ENCODE measurements at regions not wholly inside any gene's neighbourhood (a gene's known extent, or its start where the extent isn't known, plus 50 kb on each side); places are given as distances from the start of the nearest gene placed in this dataset.

GRCh38 chr3:152054315-152054714 lies 180.9 kb downstream of the SUCNR1 start:
- H3K36me3 Mint-ChIP-seq, result no peaks in the 10 kb centered on the region
- peaks cover 7% of the 10 kb centered on the region; the same call in 1 of the 2 replicates for H3K4me1 Mint-ChIP-seq
- POLR2A ChIA-PET, result no interaction called here
- CTCF ChIA-PET, result no interaction called here
- H3K27me3 Mint-ChIP-seq (ENCODE audit: low read depth), result no peaks in the 10 kb centered on the region
- H3K27ac Mint-ChIP-seq, result no peak overlapping the region
- H3K4me3 Mint-ChIP-seq, result no peak overlapping the region
- DNase-seq (ENCODE audit: low spot score), result no peak
- no peak for ATAC-seq
- TF ChIP-seq AR (CRISPR knock-in tag; IDR thresholded peaks at IDR 0.05), result no peak
- TF ChIP-seq NFYB (CRISPR knock-in tag; conservative IDR thresholded peaks at IDR 0.05; ENCODE audit: low read depth), result no peak
- TF ChIP-seq IRF2 (CRISPR knock-in tag; IDR thresholded peaks at IDR 0.05; ENCODE audit: borderline replicate concordance, low read depth), result no peak
- TF ChIP-seq FOXP4 (CRISPR knock-in tag; IDR thresholded peaks at IDR 0.05), result no peak
- no peak for TF ChIP-seq ZNF317 (CRISPR knock-in tag; IDR thresholded peaks at IDR 0.05; ENCODE audit: borderline replicate concordance, low read depth)
- TF ChIP-seq NR3C1 (CRISPR knock-in tag; conservative IDR thresholded peaks at IDR 0.05; ENCODE audit: low read depth), result no peak
- TF ChIP-seq ESRRA (CRISPR knock-in tag; IDR thresholded peaks at IDR 0.05; ENCODE audit: borderline replicate concordance), result no peak
- TF ChIP-seq SP1 (CRISPR knock-in tag; conservative IDR thresholded peaks at IDR 0.05), result no peak
- TF ChIP-seq PREB (CRISPR knock-in tag; IDR thresholded peaks at IDR 0.05; ENCODE audit: borderline replicate concordance), result no peak
- TF ChIP-seq NR1H2 (CRISPR knock-in tag; IDR thresholded peaks at IDR 0.05), result no peak
- TF ChIP-seq ETV6 (CRISPR knock-in tag; IDR thresholded peaks at IDR 0.05), result no peak
- TF ChIP-seq JUN (CRISPR knock-in tag; IDR thresholded peaks at IDR 0.05), result no peak
- TF ChIP-seq, protein P1, sequence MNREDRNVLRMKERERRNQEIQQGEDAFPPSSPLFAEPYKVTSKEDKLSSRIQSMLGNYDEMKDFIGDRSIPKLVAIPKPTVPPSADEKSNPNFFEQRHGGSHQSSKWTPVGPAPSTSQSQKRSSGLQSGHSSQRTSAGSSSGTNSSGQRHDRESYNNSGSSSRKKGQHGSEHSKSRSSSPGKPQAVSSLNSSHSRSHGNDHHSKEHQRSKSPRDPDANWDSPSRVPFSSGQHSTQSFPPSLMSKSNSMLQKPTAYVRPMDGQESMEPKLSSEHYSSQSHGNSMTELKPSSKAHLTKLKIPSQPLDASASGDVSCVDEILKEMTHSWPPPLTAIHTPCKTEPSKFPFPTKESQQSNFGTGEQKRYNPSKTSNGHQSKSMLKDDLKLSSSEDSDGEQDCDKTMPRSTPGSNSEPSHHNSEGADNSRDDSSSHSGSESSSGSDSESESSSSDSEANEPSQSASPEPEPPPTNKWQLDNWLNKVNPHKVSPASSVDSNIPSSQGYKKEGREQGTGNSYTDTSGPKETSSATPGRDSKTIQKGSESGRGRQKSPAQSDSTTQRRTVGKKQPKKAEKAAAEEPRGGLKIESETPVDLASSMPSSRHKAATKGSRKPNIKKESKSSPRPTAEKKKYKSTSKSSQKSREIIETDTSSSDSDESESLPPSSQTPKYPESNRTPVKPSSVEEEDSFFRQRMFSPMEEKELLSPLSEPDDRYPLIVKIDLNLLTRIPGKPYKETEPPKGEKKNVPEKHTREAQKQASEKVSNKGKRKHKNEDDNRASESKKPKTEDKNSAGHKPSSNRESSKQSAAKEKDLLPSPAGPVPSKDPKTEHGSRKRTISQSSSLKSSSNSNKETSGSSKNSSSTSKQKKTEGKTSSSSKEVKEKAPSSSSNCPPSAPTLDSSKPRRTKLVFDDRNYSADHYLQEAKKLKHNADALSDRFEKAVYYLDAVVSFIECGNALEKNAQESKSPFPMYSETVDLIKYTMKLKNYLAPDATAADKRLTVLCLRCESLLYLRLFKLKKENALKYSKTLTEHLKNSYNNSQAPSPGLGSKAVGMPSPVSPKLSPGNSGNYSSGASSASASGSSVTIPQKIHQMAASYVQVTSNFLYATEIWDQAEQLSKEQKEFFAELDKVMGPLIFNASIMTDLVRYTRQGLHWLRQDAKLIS (CRISPR knock-in tag; IDR thresholded peaks at IDR 0.05; ENCODE audit: borderline replicate concordance), result no peak
- TF ChIP-seq KAT7 (CRISPR knock-in tag; IDR thresholded peaks at IDR 0.05; ENCODE audit: borderline replicate concordance), result no peak
- no peak for TF ChIP-seq NFATC4 (CRISPR knock-in tag; IDR thresholded peaks at IDR 0.05)
- no peak for TF ChIP-seq CDX4 (CRISPR knock-in tag; IDR thresholded peaks at IDR 0.05; ENCODE audit: borderline replicate concordance)
- H3K9me3 Mint-ChIP-seq, result peaks cover 13% of the 10 kb centered on the region
